ENCODE measurements at regions not wholly inside any gene's neighbourhood (a gene's known extent, or its start where the extent isn't known, plus 50 kb on each side); places are given as distances from the start of the nearest gene placed in this dataset.
A peak's percentile ranks its signal among the peaks of the same experiment; 100 is the strongest.

DNA sequence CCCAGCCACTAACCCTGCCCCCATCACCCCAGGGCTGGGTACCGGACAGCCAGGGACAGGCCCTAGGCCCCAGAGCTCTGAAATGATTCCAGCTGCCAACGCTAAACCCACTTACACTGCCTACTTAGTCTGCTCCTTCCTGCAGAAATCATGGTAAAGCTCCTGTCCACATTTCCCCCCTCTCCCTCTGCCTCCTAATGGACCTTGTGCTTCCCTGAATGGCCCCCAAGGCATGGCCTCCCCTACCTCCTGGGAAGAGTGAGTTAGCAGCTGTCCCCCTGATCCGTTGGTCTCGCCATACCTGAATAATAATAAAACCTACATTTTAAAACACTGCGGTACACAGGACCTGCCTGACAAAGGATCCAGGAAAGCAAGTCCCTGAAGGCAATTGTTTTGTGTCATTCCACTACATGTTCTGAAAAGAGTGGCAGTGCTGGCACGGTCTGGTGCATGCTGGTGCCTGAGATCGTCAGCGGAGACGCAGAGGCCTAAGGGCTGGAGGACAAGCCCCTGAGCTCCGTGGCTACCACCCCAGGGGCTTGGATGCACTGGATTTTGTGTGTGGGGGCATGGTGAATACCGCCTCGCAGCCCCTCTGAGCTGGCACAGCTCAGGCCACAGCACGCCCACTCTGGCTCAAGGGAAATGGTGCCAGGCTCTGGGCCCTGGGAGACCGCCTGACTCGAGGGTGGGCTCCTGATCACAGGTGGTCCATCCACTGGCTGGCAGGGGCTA, 186.3 kb downstream of the CTTN start:
- no peak for DNase-seq (ENCODE audit: low spot score)
- no peak overlapping the region for H2AK5ac ChIP-seq (ENCODE audit: low read depth, low read length)
- H3K9ac ChIP-seq (ENCODE audit: low read depth, low read length, poor library complexity), result no peak overlapping the region
- H3K27ac ChIP-seq (replicated peaks; ENCODE audit: low read length), result no peak overlapping the region
- H2BK120ac ChIP-seq (ENCODE audit: low read depth, low read length), result no peak overlapping the region
- peak overlapping the region in 1 of 2 donors; percentile 27 for H3K4me3 ChIP-seq (ENCODE audit: low read length in 2 of 2)
- peak overlapping the region; percentile 25 for H3K14ac ChIP-seq (ENCODE audit: low read length)
- H3K4me2 ChIP-seq (ENCODE audit: insufficient read depth, low read length, poor library complexity, severe bottlenecking), result no peak overlapping the region
- no peak overlapping the region for H3K4ac ChIP-seq (ENCODE audit: low read length)
- no peaks in the 10 kb centered on the region for H3K9me3 ChIP-seq (replicated peaks in 1 of 2; ENCODE audit: control insufficient read depth in 2 of 2, insufficient read depth in 1 of 2, low read depth in 1 of 2, low read length in 2 of 2)
- H3K18ac ChIP-seq (ENCODE audit: low read length), result peak overlapping the region; percentile 12
- no peak overlapping the region for H2BK5ac ChIP-seq (ENCODE audit: low read length)
- H3K36me3 ChIP-seq (replicated peaks in 1 of 2; ENCODE audit: control insufficient read depth in 2 of 2, insufficient read depth in 2 of 2, low read length in 2 of 2), result no peaks in the 10 kb centered on the region
- no peak overlapping the region for H2BK15ac ChIP-seq (ENCODE audit: low read length)
- peaks cover 7 to 11% of the 10 kb centered on the region in 2 donors for H3K4me1 ChIP-seq (ENCODE audit: control insufficient read depth in 2 of 2, insufficient read depth in 1 of 2, low read depth in 1 of 2, low read length in 2 of 2)
- no peak overlapping the region for H3K23ac ChIP-seq (ENCODE audit: low read depth, low read length, poor library complexity)
- no peak overlapping the region for H2BK12ac ChIP-seq (ENCODE audit: low read length)
- H4K8ac ChIP-seq (ENCODE audit: low read depth, low read length), result peak overlapping the region; percentile 57
- no CpG with 5 or more reads among the region's 15 CpGs for WGBS, 2 donors (ENCODE audit: extremely low coverage in 2 of 2, insufficient read length in 2 of 2, insufficient replicate concordance in 1 of 2)
- H3K79me1 ChIP-seq (ENCODE audit: low read depth, low read length), result peaks cover 2% of the 10 kb centered on the region
- H2AFZ ChIP-seq (ENCODE audit: low read length), result no peak overlapping the region
- no peak overlapping the region for H4K91ac ChIP-seq (ENCODE audit: low read depth, low read length, poor library complexity)
- no peaks in the 10 kb centered on the region for H3K27me3 ChIP-seq (ENCODE audit: control insufficient read depth in 3 of 3, insufficient read depth in 3 of 3, low read depth in 1 of 3, low read length in 3 of 3)

DNA sequence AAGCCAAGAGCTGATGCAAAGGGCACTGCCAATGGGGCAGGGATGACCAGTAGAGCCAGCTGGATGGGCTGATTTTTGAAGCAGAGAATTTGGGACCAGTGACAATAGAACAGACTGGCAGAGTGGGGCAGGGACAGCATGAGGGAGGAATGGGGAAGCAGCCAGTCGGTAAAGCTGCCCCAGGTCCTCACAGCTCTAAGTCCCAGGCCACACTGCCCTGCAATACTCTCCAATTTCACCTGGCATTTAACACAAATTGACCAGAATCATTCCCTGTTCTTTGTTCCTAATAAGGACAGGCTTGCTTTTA, 186.9 kb downstream of the CTTN start:
- no peak overlapping the region for H3K23ac ChIP-seq (ENCODE audit: low read depth, low read length, poor library complexity)
- no peak overlapping the region for H3K4ac ChIP-seq (ENCODE audit: low read length)
- peaks cover 7 to 11% of the 10 kb centered on the region in 2 donors for H3K4me1 ChIP-seq (ENCODE audit: control insufficient read depth in 2 of 2, insufficient read depth in 1 of 2, low read depth in 1 of 2, low read length in 2 of 2)
- no peak overlapping the region for H2BK15ac ChIP-seq (ENCODE audit: low read length)
- no peak overlapping the region for H3K27ac ChIP-seq (replicated peaks; ENCODE audit: low read length)
- no peak overlapping the region for H3K4me3 ChIP-seq (ENCODE audit: low read length in 2 of 2)
- H3K9ac ChIP-seq (ENCODE audit: low read depth, low read length, poor library complexity), result no peak overlapping the region
- no peak overlapping the region for H2BK12ac ChIP-seq (ENCODE audit: low read length)
- H4K91ac ChIP-seq (ENCODE audit: low read depth, low read length, poor library complexity), result no peak overlapping the region
- no peak overlapping the region for H2AK5ac ChIP-seq (ENCODE audit: low read depth, low read length)
- H3K36me3 ChIP-seq (replicated peaks in 1 of 2; ENCODE audit: control insufficient read depth in 2 of 2, insufficient read depth in 2 of 2, low read length in 2 of 2), result no peaks in the 10 kb centered on the region
- no CpG with 5 or more reads among the region's 1 CpG for WGBS, 2 donors (ENCODE audit: extremely low coverage in 2 of 2, insufficient read length in 2 of 2, insufficient replicate concordance in 1 of 2)
- no peak overlapping the region for H3K18ac ChIP-seq (ENCODE audit: low read length)
- H3K79me1 ChIP-seq (ENCODE audit: low read depth, low read length), result peaks cover 2% of the 10 kb centered on the region
- no peak overlapping the region for H2BK5ac ChIP-seq (ENCODE audit: low read length)
- H3K14ac ChIP-seq (ENCODE audit: low read length), result no peak overlapping the region
- H3K9me3 ChIP-seq (replicated peaks in 1 of 2; ENCODE audit: control insufficient read depth in 2 of 2, insufficient read depth in 1 of 2, low read depth in 1 of 2, low read length in 2 of 2), result no peaks in the 10 kb centered on the region
- no peak overlapping the region for H3K4me2 ChIP-seq (ENCODE audit: insufficient read depth, low read length, poor library complexity, severe bottlenecking)
- peak overlapping the region; percentile 57 for H4K8ac ChIP-seq (ENCODE audit: low read depth, low read length)
- no peak overlapping the region for H2AFZ ChIP-seq (ENCODE audit: low read length)
- no peak overlapping the region for H2BK120ac ChIP-seq (ENCODE audit: low read depth, low read length)
- no peak for DNase-seq (ENCODE audit: low spot score)
- no peaks in the 10 kb centered on the region for H3K27me3 ChIP-seq (ENCODE audit: control insufficient read depth in 3 of 3, insufficient read depth in 3 of 3, low read depth in 1 of 3, low read length in 3 of 3)

DNA sequence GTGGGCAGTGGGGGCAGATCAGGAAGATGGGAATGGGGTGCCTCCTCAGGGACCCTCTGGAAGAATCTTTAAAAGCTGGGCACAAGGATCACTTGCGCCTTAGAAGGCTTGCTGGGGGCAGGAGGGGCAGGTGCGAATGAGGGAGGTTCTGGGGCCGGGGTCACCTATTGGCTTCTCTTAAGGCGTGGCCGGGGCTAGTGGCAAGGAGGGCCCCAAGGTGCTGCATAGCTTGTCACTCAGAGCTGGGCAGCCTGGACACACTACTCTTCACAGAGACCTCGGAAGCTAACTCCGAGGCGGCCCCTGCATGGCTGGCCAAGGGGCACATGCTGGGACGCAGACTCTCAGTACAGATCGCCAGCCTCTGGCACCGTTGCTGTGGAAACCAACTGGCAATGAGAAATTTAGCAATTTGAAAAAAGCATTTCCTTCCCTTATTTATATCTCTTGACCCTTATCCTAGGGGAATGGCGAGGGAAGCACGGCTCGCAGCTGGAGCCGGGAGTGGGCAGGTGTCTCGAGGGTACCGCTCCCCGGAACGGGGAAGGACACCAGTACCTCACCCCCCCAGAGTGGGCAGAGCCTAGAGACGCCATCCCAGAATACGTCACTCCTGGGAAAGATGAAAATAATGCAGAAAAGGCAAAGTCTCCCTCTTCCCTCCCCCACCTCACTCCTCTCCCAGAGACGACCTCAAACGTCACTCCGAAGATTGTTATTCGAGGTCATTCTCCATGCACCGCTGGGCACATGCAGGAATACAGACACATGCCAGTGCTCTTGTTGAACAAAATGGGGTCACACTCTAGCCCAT, 188.1 kb downstream of the CTTN start:
- no CpG with 5 or more reads among the region's 26 CpGs for WGBS, 2 donors (ENCODE audit: extremely low coverage in 2 of 2, insufficient read length in 2 of 2, insufficient replicate concordance in 1 of 2)
- H2BK15ac ChIP-seq (ENCODE audit: low read length), result no peak overlapping the region
- H3K79me1 ChIP-seq (ENCODE audit: low read depth, low read length), result peaks cover 2% of the 10 kb centered on the region
- H2BK120ac ChIP-seq (ENCODE audit: low read depth, low read length), result no peak overlapping the region
- no peak overlapping the region for H2BK5ac ChIP-seq (ENCODE audit: low read length)
- H3K27ac ChIP-seq (replicated peaks; ENCODE audit: low read length), result no peak overlapping the region
- DNase-seq (ENCODE audit: low spot score), result no peak
- no peaks in the 10 kb centered on the region for H3K27me3 ChIP-seq (ENCODE audit: control insufficient read depth in 3 of 3, insufficient read depth in 3 of 3, low read depth in 1 of 3, low read length in 3 of 3)
- no peak overlapping the region for H2AK5ac ChIP-seq (ENCODE audit: low read depth, low read length)
- H3K9ac ChIP-seq (ENCODE audit: low read depth, low read length, poor library complexity), result no peak overlapping the region
- H3K4me2 ChIP-seq (ENCODE audit: insufficient read depth, low read length, poor library complexity, severe bottlenecking), result no peak overlapping the region
- H3K14ac ChIP-seq (ENCODE audit: low read length), result peak overlapping the region; percentile 39
- no peaks in the 10 kb centered on the region for H3K9me3 ChIP-seq (replicated peaks in 1 of 2; ENCODE audit: control insufficient read depth in 2 of 2, insufficient read depth in 1 of 2, low read depth in 1 of 2, low read length in 2 of 2)
- no peaks in the 10 kb centered on the region for H3K36me3 ChIP-seq (replicated peaks in 1 of 2; ENCODE audit: control insufficient read depth in 2 of 2, insufficient read depth in 2 of 2, low read length in 2 of 2)
- peak overlapping the region; percentile 44 for H3K18ac ChIP-seq (ENCODE audit: low read length)
- peak overlapping the region; percentile 9 for H3K23ac ChIP-seq (ENCODE audit: low read depth, low read length, poor library complexity)
- no peak overlapping the region for H2AFZ ChIP-seq (ENCODE audit: low read length)
- peak overlapping the region; percentile 46 for H4K91ac ChIP-seq (ENCODE audit: low read depth, low read length, poor library complexity)
- H2BK12ac ChIP-seq (ENCODE audit: low read length), result no peak overlapping the region
- H4K8ac ChIP-seq (ENCODE audit: low read depth, low read length), result no peak overlapping the region
- no peak overlapping the region for H3K4ac ChIP-seq (ENCODE audit: low read length)
- peak overlapping the region in 1 of 2 donors; percentile 3 for H3K4me3 ChIP-seq (ENCODE audit: low read length in 2 of 2)
- peaks cover 7 to 11% of the 10 kb centered on the region in 2 donors for H3K4me1 ChIP-seq (ENCODE audit: control insufficient read depth in 2 of 2, insufficient read depth in 1 of 2, low read depth in 1 of 2, low read length in 2 of 2)

DNA sequence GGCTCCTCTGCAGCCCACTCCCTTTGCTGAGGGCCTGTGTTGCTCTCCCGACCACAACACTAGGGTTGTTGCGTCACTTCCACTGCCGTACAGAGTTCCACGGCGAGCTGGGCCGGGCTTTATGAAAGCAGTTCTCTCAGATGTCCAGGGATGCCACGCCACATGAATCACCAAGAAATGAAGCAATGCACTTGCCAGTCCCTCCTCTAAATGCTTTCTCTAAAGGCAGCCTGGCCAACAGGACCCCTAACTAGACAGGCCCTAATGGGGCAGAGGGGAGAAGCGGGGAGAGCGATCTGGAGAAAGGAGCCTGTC, 188.7 kb downstream of the CTTN start:
- Histone ChIP-seq H3K4me3 (ENCODE audit: low read length in 2 of 2) (peak overlapping the region in 1 of 2 donors; percentile 3), H2BK5ac (ENCODE audit: low read length) (no peak overlapping the region), H4K8ac (ENCODE audit: low read depth, low read length) (no peak overlapping the region), H3K4me1 (ENCODE audit: control insufficient read depth in 2 of 2, insufficient read depth in 1 of 2, low read depth in 1 of 2, low read length in 2 of 2) (peaks cover 7 to 11% of the 10 kb centered on the region in 2 donors), H3K36me3 (replicated peaks in 1 of 2; ENCODE audit: control insufficient read depth in 2 of 2, insufficient read depth in 2 of 2, low read length in 2 of 2) (no peaks in the 10 kb centered on the region), H3K14ac (ENCODE audit: low read length) (peak overlapping the region; percentile 39), H3K4me2 (ENCODE audit: insufficient read depth, low read length, poor library complexity, severe bottlenecking) (no peak overlapping the region), H3K4ac (ENCODE audit: low read length) (no peak overlapping the region), H3K27ac (replicated peaks; ENCODE audit: low read length) (no peak overlapping the region), H2BK120ac (ENCODE audit: low read depth, low read length) (no peak overlapping the region), H4K91ac (ENCODE audit: low read depth, low read length, poor library complexity) (peak overlapping the region; percentile 46), H2AK5ac (ENCODE audit: low read depth, low read length) (no peak overlapping the region), H3K18ac (ENCODE audit: low read length) (peak overlapping the region; percentile 44), H3K79me1 (ENCODE audit: low read depth, low read length) (peaks cover 2% of the 10 kb centered on the region), H3K27me3 (ENCODE audit: control insufficient read depth in 3 of 3, insufficient read depth in 3 of 3, low read depth in 1 of 3, low read length in 3 of 3) (no peaks in the 10 kb centered on the region), H3K23ac (ENCODE audit: low read depth, low read length, poor library complexity) (peak overlapping the region; percentile 9), H2BK15ac (ENCODE audit: low read length) (no peak overlapping the region), H3K9ac (ENCODE audit: low read depth, low read length, poor library complexity) (no peak overlapping the region), H2AFZ (ENCODE audit: low read length) (no peak overlapping the region), H3K9me3 (replicated peaks in 1 of 2; ENCODE audit: control insufficient read depth in 2 of 2, insufficient read depth in 1 of 2, low read depth in 1 of 2, low read length in 2 of 2) (no peaks in the 10 kb centered on the region), H2BK12ac (ENCODE audit: low read length) (no peak overlapping the region)
- DNase-seq (ENCODE audit: low spot score), result no peak
- no CpG with 5 or more reads among the region's 9 CpGs for WGBS, 2 donors (ENCODE audit: extremely low coverage in 2 of 2, insufficient read length in 2 of 2, insufficient replicate concordance in 1 of 2)
